ENCODE measurements at regions not wholly inside any gene's neighbourhood (a gene's known extent, or its start where the extent isn't known, plus 50 kb on each side); places are given as distances from the start of the nearest gene placed in this dataset.

DNA sequence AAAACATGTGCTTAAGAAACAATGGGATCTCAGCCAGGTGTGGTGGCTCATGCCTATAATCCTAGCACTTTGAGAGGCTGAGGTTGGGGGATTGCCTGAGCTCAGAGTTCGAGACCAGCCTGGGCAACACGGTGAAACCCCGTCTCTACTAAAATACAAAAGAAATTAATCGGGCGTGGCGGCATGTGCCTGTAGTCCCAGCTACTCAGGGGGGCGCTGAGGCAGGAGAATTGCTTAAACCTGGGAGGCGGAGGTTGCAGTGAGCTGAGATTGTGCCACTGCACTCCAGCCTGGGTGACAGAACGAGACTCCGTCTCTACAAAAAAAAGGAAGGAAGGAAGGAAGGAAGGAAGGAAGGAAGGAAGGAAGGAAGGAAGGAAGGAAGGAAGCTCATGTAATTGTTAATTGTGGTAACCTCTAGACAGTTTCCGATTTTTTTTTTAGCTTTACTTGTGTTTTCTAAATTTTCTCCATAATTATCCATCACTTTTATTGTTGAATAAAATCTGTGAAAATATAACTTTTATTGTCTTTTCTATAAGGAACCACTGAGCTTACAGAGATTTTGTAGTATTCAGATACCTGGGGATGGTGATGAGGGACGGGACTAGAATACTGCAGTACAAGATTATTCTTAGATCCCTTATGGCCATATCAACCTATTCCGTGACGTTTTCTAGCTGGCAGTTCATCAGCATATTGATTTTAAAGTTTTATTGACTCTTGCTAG, 506.9 kb downstream of the NR2F2 start:
- ATAC-seq (no peak), DNase-seq (no peak)
- in situ Hi-C loops (cut with MboI; ENCODE audit: low sequenced_read_pairs in 4 of 4) = no loop called here
- intact Hi-C loops (cut with DNase I; ENCODE audit: low total_unique reads) = no loop called here
- Histone ChIP-seq H3K9me3 (no peaks in the 10 kb centered on the region), H3K4me3 (no peak overlapping the region), H3K36me3 (no peaks in the 10 kb centered on the region), H3K27ac (no peak overlapping the region), H3K4me1 (no peaks in the 10 kb centered on the region), H3K27me3 (no peaks in the 10 kb centered on the region)
- TF ChIP-seq POLR2A (IDR thresholded peaks at IDR 0.05) = no peak
- TF ChIP-seq, protein P1, sequence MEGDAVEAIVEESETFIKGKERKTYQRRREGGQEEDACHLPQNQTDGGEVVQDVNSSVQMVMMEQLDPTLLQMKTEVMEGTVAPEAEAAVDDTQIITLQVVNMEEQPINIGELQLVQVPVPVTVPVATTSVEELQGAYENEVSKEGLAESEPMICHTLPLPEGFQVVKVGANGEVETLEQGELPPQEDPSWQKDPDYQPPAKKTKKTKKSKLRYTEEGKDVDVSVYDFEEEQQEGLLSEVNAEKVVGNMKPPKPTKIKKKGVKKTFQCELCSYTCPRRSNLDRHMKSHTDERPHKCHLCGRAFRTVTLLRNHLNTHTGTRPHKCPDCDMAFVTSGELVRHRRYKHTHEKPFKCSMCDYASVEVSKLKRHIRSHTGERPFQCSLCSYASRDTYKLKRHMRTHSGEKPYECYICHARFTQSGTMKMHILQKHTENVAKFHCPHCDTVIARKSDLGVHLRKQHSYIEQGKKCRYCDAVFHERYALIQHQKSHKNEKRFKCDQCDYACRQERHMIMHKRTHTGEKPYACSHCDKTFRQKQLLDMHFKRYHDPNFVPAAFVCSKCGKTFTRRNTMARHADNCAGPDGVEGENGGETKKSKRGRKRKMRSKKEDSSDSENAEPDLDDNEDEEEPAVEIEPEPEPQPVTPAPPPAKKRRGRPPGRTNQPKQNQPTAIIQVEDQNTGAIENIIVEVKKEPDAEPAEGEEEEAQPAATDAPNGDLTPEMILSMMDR (IDR thresholded peaks at IDR 0.05 in 4 of 5, conservative IDR thresholded peaks at IDR 0.05 in 1 of 5) = no peak

DNA sequence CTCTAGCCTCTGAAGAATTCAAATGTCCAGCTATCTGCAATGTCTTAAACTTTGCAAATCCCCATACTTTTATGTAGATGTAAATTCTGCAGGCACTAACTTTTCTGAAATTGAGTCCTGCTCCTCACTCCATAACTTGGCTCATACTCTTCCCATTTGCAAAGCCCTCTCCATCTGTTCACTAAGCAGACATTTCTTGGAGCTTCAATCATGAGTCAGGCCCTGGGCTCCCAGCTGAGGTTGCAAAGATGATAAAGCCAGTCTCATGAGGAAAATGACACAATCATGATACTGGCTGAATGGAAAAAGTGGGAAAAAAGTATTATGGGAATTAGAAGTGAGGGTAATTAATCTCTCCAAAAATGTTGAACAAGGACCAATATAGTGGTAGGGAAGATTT, 507.6 kb downstream of the NR2F2 start:
- no peak for DNase-seq
- TF ChIP-seq, protein P1 (IDR thresholded peaks at IDR 0.05 in 4 of 5, conservative IDR thresholded peaks at IDR 0.05 in 1 of 5) = no peak
- TF ChIP-seq POLR2A (IDR thresholded peaks at IDR 0.05) = no peak
- no peaks in the 10 kb centered on the region for H3K27me3 ChIP-seq
- H3K4me1 ChIP-seq = no peaks in the 10 kb centered on the region
- H3K9me3 ChIP-seq = no peaks in the 10 kb centered on the region
- ATAC-seq = no peak
- intact Hi-C loops (cut with DNase I; ENCODE audit: low total_unique reads) = no loop called here
- no peak overlapping the region for H3K4me3 ChIP-seq
- in situ Hi-C loops (cut with MboI; ENCODE audit: low sequenced_read_pairs in 4 of 4) = no loop called here
- H3K36me3 ChIP-seq = no peaks in the 10 kb centered on the region
- H3K27ac ChIP-seq = no peak overlapping the region

DNA sequence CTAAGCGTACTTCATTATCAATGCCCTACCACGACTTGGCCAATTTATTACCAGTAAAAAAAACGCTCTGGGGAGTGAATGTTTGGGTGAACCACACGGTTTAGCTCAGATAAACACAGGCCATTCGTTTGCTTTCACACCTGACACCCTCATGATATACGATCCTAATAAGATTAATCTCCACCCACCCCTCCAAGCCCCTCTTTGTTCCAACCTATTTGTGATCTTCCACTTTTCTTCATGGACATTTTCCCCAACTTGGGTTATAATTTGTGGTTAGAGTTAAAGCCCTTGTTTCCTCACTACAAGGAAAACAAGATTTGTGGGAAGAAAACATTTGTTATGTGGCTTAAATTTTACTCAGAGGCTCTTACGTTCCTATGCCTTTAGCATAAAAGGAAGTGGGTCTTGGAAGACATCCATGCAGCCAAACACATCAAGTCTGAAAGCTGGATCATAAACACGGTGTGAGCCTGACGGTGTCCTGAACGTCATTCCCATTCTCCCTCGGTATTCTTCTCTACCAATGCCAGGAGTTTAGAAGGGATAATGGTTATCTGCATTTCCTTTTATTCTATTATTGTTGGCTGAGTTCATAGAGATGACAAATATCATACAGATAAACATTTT, 518.9 kb downstream of the NR2F2 start:
- H3K4me3 ChIP-seq = no peak overlapping the region
- TF ChIP-seq POLR2A (IDR thresholded peaks at IDR 0.05) = no peak
- TF ChIP-seq, protein P1 (IDR thresholded peaks at IDR 0.05 in 4 of 5, conservative IDR thresholded peaks at IDR 0.05 in 1 of 5) = no peak
- ATAC-seq (no peak), DNase-seq (no peak)
- H3K4me1 ChIP-seq = no peaks in the 10 kb centered on the region
- H3K27me3 ChIP-seq = no peaks in the 10 kb centered on the region
- in situ Hi-C loops (cut with MboI; ENCODE audit: low sequenced_read_pairs in 4 of 4) (no loop called here), intact Hi-C loops (cut with DNase I; ENCODE audit: low total_unique reads) (no loop called here)
- H3K9me3 ChIP-seq = no peaks in the 10 kb centered on the region
- no peaks in the 10 kb centered on the region for H3K36me3 ChIP-seq
- H3K27ac ChIP-seq = no peak overlapping the region

DNA sequence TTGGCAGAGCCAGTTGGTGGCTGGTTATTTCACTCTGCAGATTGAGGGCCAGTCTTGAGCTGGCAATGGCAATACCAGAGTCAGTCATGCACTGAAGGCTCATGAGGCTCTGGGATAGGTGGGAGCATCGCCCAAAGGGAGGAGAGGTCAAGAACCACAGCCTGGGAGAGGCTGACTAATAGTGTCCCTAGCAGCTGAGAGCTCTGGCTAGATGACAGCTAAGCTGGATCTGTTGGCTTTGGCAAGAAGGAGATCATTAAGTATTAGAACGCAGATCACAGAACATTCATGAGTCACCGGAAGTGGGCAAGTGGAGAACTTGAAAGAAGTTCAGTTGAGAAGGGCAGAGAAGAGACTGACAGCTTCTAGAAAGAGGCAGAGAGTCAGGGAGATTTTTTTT, 521.1 kb downstream of the NR2F2 start:
- in situ Hi-C loops (cut with MboI; ENCODE audit: low sequenced_read_pairs in 4 of 4) = no loop called here
- Histone ChIP-seq H3K9me3 (no peaks in the 10 kb centered on the region), H3K27ac (no peak overlapping the region), H3K4me3 (no peak overlapping the region), H3K36me3 (no peaks in the 10 kb centered on the region), H3K4me1 (no peaks in the 10 kb centered on the region), H3K27me3 (no peaks in the 10 kb centered on the region)
- ATAC-seq (no peak), DNase-seq (no peak)
- TF ChIP-seq, protein P1 (IDR thresholded peaks at IDR 0.05 in 4 of 5, conservative IDR thresholded peaks at IDR 0.05 in 1 of 5) = no peak
- no peak for TF ChIP-seq POLR2A (IDR thresholded peaks at IDR 0.05)
- intact Hi-C loops (cut with DNase I; ENCODE audit: low total_unique reads) = no loop called here

Measured in gastrocnemius medialis (tissue), 4 donors.